SK-N-MC (cell line): ENCODE measurements at regions not wholly inside any gene's neighbourhood (a gene's known extent, or its start where the extent isn't known, plus 50 kb on each side); places are given as distances from the start of the nearest gene placed in this dataset.

Experiments
- EZH2 ChIP-seq: fragments of 200-600 bp; sonication (generic); IDR thresholded peaks from one replicate; pipeline ENCODE4 v1.6.1; 2017; ENCODE audit warnings: antibody characterized with exemption
- POLR2AphosphoS5 ChIP-seq: IDR thresholded peaks from 2 replicates; pipeline ENCODE4 v1.6.1; 2012; ENCODE audit warnings: mild to moderate bottlenecking, low read depth, low read length, borderline replicate concordance

GRCh38 chr2:128566671-128567070, 248.0 kb upstream of the HS6ST1 start:
- TF ChIP-seq EZH2 (no peak), POLR2AphosphoS5 (no peak)
